Lower leg skin (tissue), 3 donors: ENCODE measurements at regions not wholly inside any gene's neighbourhood (a gene's known extent, or its start where the extent isn't known, plus 50 kb on each side); places are given as distances from the start of the nearest gene placed in this dataset.

Source experiments
- POLR2A ChIP-seq, 2 donors: fragments of 450-650 bp; IDR thresholded peaks; one replicate each; pipeline ENCODE4 v1.6.1; 2016 to 2017; ENCODE audit warnings: antibody characterized with exemption in 2 of 2, mild to moderate bottlenecking in 1 of 2, moderate library complexity in 1 of 2
- TF ChIP-seq, protein P1 (sequence below), 3 donors: fragments of 450-650 bp; IDR thresholded peaks; one replicate each; pipeline ENCODE4 v1.5.1; 2016; ENCODE audit warnings: antibody characterized with exemption in 3 of 3, mild to moderate bottlenecking in 3 of 3, moderate library complexity in 2 of 3

DNA sequence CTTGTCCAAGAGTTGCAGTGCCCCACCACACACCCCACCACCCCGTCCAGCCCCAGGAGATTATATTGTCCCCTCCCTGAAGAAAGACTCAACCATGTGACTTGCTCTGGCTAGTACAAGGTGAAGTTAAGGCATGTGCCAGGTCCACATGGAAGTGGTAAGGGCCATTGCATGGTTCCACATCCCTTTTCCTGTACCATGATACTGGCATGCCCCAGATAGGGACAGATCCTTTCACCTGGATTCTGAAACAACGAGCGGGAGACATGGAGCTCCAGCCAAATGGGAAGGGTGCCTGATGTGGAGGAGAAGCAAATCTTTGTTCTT is 141.5 kb upstream of the APCDD1 start:
- TF ChIP-seq, protein P1, sequence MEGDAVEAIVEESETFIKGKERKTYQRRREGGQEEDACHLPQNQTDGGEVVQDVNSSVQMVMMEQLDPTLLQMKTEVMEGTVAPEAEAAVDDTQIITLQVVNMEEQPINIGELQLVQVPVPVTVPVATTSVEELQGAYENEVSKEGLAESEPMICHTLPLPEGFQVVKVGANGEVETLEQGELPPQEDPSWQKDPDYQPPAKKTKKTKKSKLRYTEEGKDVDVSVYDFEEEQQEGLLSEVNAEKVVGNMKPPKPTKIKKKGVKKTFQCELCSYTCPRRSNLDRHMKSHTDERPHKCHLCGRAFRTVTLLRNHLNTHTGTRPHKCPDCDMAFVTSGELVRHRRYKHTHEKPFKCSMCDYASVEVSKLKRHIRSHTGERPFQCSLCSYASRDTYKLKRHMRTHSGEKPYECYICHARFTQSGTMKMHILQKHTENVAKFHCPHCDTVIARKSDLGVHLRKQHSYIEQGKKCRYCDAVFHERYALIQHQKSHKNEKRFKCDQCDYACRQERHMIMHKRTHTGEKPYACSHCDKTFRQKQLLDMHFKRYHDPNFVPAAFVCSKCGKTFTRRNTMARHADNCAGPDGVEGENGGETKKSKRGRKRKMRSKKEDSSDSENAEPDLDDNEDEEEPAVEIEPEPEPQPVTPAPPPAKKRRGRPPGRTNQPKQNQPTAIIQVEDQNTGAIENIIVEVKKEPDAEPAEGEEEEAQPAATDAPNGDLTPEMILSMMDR (IDR thresholded peaks at IDR 0.05): no peak
- TF ChIP-seq POLR2A (IDR thresholded peaks at IDR 0.05): no peak
